HFF-Myc (cell line): ENCODE measurements at regions not wholly inside any gene's neighbourhood (a gene's known extent, or its start where the extent isn't known, plus 50 kb on each side); places are given as distances from the start of the nearest gene placed in this dataset.

Experiments used
- DNase-seq: peaks from one replicate; pipeline ENCODE4 v3.0.0-alpha.2; 2011; ENCODE audit warnings: low read depth; ENCODE audit errors: extremely low read depth
- H3K4me3 ChIP-seq: replicated peaks from 2 replicates; pipeline ENCODE4 v1.5.1; 2011; ENCODE audit warnings: low read depth, mild to moderate bottlenecking, control low read depth, low read length
- TF ChIP-seq, protein P1 (sequence below): IDR thresholded peaks from 2 replicates; pipeline ENCODE4 v1.5.1; 2012; ENCODE audit warnings: mild to moderate bottlenecking, low read depth, low read length, control low read depth; ENCODE audit errors: missing control alignments

DNA sequence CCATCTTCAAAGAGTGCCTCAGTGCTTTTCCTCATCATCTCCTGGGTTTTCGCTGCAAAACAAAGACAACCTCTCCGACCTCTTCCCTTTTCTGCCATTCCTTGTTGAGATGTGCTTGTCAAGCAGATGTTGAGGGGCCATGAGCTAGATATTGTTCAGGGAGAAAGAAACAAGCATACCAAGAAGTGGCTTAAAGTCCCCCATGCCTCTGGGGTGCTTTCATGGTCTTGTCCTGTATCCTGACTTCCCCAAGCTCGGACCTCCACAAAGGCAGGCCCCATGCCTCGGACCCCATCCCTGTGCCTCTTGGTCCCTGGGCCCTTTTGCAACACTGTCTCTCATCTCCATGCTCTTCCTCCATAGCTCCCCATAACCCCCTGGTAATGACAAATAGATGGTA is 103.8 kb downstream of the C1orf94 start:
- DNase-seq = no peak
- H3K4me3 ChIP-seq = no peak overlapping the region
- TF ChIP-seq, protein P1, sequence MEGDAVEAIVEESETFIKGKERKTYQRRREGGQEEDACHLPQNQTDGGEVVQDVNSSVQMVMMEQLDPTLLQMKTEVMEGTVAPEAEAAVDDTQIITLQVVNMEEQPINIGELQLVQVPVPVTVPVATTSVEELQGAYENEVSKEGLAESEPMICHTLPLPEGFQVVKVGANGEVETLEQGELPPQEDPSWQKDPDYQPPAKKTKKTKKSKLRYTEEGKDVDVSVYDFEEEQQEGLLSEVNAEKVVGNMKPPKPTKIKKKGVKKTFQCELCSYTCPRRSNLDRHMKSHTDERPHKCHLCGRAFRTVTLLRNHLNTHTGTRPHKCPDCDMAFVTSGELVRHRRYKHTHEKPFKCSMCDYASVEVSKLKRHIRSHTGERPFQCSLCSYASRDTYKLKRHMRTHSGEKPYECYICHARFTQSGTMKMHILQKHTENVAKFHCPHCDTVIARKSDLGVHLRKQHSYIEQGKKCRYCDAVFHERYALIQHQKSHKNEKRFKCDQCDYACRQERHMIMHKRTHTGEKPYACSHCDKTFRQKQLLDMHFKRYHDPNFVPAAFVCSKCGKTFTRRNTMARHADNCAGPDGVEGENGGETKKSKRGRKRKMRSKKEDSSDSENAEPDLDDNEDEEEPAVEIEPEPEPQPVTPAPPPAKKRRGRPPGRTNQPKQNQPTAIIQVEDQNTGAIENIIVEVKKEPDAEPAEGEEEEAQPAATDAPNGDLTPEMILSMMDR = no peak

DNA sequence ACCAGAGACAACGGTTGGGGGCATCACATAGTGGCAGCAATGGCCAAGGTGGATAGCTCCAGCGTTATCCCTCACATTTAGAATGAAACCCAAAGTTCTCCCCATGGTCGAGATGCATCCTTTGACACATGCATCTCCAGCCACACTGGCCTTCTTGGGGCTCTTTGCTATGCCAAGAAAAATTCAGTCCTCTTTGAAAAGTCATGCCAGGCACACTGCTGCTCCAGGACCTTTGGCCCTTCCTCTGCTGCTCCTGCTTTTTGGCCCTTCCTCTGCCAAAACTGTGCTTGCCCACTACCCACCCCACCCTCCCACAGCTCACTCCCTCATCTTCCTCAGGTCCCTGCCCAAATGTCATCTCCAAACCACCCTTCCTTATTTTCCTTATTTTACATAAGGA is 106.4 kb downstream of the C1orf94 start:
- TF ChIP-seq, protein P1 = no peak
- no peak for DNase-seq
- no peak overlapping the region for H3K4me3 ChIP-seq

DNA sequence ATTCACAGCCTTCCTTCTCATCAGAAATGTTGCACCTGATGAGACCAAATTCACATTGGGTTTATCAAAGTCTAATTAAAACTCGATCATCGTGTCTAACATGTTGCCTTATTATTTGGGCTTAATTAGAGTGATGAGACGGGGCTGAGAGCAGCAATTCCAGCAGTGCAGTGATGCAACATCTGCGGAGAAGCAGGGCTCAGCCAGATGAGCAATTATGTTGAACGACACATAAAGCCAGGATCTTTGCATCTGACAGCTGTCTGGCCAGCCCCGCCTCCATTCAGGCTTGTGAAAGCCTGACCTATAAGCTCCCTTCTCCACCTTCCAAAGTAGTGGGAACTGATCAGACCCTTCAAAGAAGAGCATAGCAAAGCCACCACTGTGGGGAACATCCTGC is 109.8 kb downstream of the C1orf94 start:
- TF ChIP-seq, protein P1 = no peak
- no peak for DNase-seq
- H3K4me3 ChIP-seq = no peak overlapping the region

DNA sequence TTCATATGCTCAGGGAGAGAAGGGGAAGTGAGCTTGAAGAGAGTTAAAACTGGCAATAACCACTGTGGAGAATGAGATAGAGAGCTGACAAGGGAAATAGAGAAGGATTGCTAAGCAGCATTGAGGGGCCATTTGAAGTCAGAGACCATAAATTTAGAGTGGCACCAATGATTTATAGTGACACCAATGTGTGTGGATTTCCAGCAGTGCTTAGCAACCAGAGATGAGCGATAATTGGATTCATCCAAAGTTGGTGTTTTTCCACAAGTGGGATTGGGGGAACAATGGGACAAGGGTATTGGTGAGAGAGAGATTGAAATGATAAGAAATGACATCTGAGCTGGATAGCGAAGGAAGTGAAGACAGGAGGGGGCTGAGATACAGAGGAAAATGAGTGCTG is 114.1 kb downstream of the C1orf94 start:
- TF ChIP-seq, protein P1 = no peak

DNA sequence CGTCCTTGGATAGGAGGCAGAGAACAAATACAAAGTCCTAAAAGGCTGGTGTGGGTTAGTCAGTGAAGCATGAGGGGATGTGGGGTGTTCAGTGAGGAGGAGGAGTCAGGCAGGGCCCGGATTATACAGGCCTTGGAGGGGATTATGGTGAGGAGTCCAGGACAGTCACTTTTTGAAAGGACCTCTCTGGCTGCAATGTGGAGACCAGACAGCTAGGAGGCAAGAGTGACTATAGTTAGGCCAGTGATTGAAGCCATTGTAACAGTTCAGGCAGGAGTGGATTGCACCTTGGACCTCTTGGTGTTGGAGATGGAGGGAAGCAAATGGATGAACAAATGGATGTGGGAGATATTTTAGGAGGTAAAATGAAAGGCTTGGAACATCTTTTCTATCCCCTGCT is 115.8 kb downstream of the C1orf94 start:
- TF ChIP-seq, protein P1 = no peak
- no peak for DNase-seq
- H3K4me3 ChIP-seq = no peak overlapping the region

More for the DNA sequence above, 114.1 kb downstream of the C1orf94 start:
- no peak overlapping the region for H3K4me3 ChIP-seq
- DNase-seq = no peak

DNA sequence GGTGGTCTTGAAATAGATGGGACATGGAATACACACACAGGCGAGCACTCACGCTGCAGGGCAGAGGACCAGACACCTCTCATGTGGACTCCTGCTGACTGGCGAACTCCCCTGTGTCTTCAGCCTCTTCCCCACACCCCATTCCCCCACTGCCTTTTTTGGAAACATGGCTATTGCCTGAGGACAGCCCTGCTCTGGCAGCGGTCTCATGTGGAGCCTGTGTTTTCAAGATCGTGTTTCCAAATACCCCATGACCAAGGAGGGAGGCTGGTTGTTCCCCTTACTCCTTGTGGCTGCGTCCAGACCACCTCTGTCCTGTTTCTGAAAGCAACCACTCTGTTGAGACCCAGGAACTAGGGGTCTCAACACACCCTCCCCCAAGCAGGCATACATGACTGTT is 119.4 kb downstream of the C1orf94 start:
- H3K4me3 ChIP-seq = no peak overlapping the region
- TF ChIP-seq, protein P1 = no peak
- no peak for DNase-seq

DNA sequence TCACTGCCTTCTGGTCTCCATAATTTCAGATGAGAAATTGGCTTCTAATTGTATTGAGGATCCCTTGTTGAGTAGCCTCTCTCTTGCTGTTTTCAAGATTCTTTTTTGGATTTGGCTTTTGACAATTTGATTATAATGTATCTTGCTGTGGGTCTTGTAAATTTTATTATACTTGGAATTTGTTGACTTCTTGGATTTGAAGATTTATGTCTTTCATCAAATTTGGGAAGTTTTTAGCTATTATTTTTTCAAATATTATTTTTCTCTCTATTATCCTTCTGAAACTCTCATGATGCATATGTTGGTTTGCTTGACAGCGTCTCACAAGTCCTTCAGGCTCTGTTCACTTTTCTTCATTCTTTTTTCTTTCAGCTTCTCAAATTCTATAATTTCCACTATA is 126.1 kb downstream of the C1orf94 start:
- no peak overlapping the region for H3K4me3 ChIP-seq
- TF ChIP-seq, protein P1 = no peak
- no peak for DNase-seq
